ENCODE measurements at regions not wholly inside any gene's neighbourhood (a gene's known extent, or its start where the extent isn't known, plus 50 kb on each side); places are given as distances from the start of the nearest gene placed in this dataset.

- TF ChIP-seq CTCF (IDR thresholded peaks at IDR 0.05), result no peak
- intact Hi-C loops (cut with DNase I), result loop anchor here (2.0 to 5.0 kb wide), 6 partner anchors 36 to 323 kb away; no protein-coding TSS in a partner anchor
- H3K9me3 ChIP-seq, result no peaks in the 10 kb centered on the region
- DNase-seq (ENCODE audit: low spot score in 2 of 2), result no peak
- H3K36me3 ChIP-seq, result no peaks in the 10 kb centered on the region
- peaks cover 0 to 28% of the 10 kb centered on the region in 2 donors for H3K4me1 ChIP-seq
- H3K4me3 ChIP-seq, result no peak overlapping the region
- H3K27me3 ChIP-seq, result no peaks in the 10 kb centered on the region
- H3K27ac ChIP-seq, result peak overlapping the region; percentile 67 to 94
Observed at GRCh38 chr17:12369065-12369464, 296.6 kb upstream of the MYOCD start.

- no peak for DNase-seq (ENCODE audit: low spot score in 2 of 2)
- Histone ChIP-seq H3K4me1 (no peaks in the 10 kb centered on the region), H3K36me3 (no peaks in the 10 kb centered on the region), H3K27me3 (no peaks in the 10 kb centered on the region), H3K27ac (no peak overlapping the region), H3K4me3 (no peak overlapping the region), H3K9me3 (no peaks in the 10 kb centered on the region)
- intact Hi-C loops (cut with DNase I), result no loop called here
- TF ChIP-seq CTCF (IDR thresholded peaks at IDR 0.05), result no peak
Observed at GRCh38 chr17:12376276-12376675, 289.4 kb upstream of the MYOCD start.

- no peak overlapping the region for H3K4me3 ChIP-seq
- no peaks in the 10 kb centered on the region for H3K36me3 ChIP-seq
- H3K27me3 ChIP-seq, result no peaks in the 10 kb centered on the region
Observed at GRCh38 chr17:12386225-12386624, 279.5 kb upstream of the MYOCD start.

GRCh38 chr17:12388226-12388625 lies 277.5 kb upstream of the MYOCD start:
- Histone ChIP-seq H3K27ac (no peak overlapping the region), H3K36me3 (no peaks in the 10 kb centered on the region), H3K9me3 (no peaks in the 10 kb centered on the region), H3K4me1 (peaks cover 0 to 7% of the 10 kb centered on the region in 2 donors), H3K27me3 (no peaks in the 10 kb centered on the region), H3K4me3 (no peak overlapping the region)
- intact Hi-C loops (cut with DNase I), result no loop called here
- no peak for TF ChIP-seq CTCF (IDR thresholded peaks at IDR 0.05)
- DNase-seq (ENCODE audit: low spot score in 2 of 2), result no peak

More at GRCh38 chr17:12386225-12386624, 279.5 kb upstream of the MYOCD start:
- no peak for TF ChIP-seq CTCF (IDR thresholded peaks at IDR 0.05)
- DNase-seq (ENCODE audit: low spot score in 2 of 2), result no peak
- intact Hi-C loops (cut with DNase I), result no loop called here
- Histone ChIP-seq H3K9me3 (no peaks in the 10 kb centered on the region), H3K27ac (no peak overlapping the region), H3K4me1 (peaks cover 0 to 3% of the 10 kb centered on the region in 2 donors)

- no peak for TF ChIP-seq CTCF (IDR thresholded peaks at IDR 0.05)
- intact Hi-C loops (cut with DNase I), result no loop called here
- peaks cover 0 to 7% of the 10 kb centered on the region in 2 donors for H3K4me1 ChIP-seq
- no peak overlapping the region for H3K4me3 ChIP-seq
- H3K9me3 ChIP-seq, result no peaks in the 10 kb centered on the region
- H3K27me3 ChIP-seq, result no peaks in the 10 kb centered on the region
- no peak for DNase-seq (ENCODE audit: low spot score in 2 of 2)
- no peaks in the 10 kb centered on the region for H3K36me3 ChIP-seq
- H3K27ac ChIP-seq, result no peak overlapping the region
Observed at GRCh38 chr17:12389421-12389820, 276.3 kb upstream of the MYOCD start.

GRCh38 chr17:12390631-12391030 lies 275.1 kb upstream of the MYOCD start:
- no peak overlapping the region for H3K4me3 ChIP-seq
- intact Hi-C loops (cut with DNase I), result no loop called here
- no peak for DNase-seq (ENCODE audit: low spot score in 2 of 2)
- no peaks in the 10 kb centered on the region for H3K27me3 ChIP-seq
- no peak for TF ChIP-seq CTCF (IDR thresholded peaks at IDR 0.05)
- peak overlapping the region in 1 of 2 donors; percentile 6 for H3K27ac ChIP-seq
- H3K36me3 ChIP-seq, result no peaks in the 10 kb centered on the region
- H3K4me1 ChIP-seq, result peaks cover 0 to 7% of the 10 kb centered on the region in 2 donors
- H3K9me3 ChIP-seq, result no peaks in the 10 kb centered on the region
